Chondrocyte (in vitro differentiated cells): ENCODE measurements at regions not wholly inside any gene's neighbourhood (a gene's known extent, or its start where the extent isn't known, plus 50 kb on each side); places are given as distances from the start of the nearest gene placed in this dataset.

Experiments used
- DNase-seq: peaks from one replicate; pipeline ENCODE4 v3.0.0; 2021; ENCODE audit warnings: mixed read lengths, low spot score
- H3K27ac Mint-ChIP-seq: one replicate; pipeline ENCODE4 v1.8.0; 2021; ENCODE audit warnings: mild to moderate bottlenecking, moderate library complexity, mixed read lengths; ENCODE audit not compliant: unreplicated experiment
- H3K27me3 Mint-ChIP-seq: 2 replicates; pipeline ENCODE4 v1.8.0; 2021; ENCODE audit warnings: low read depth, mixed read lengths
- H3K36me3 Mint-ChIP-seq: 2 replicates; pipeline ENCODE4 v1.8.0; 2021; ENCODE audit warnings: low read depth, mixed read lengths
- H3K4me1 Mint-ChIP-seq: 2 replicates; pipeline ENCODE4 v1.8.0; 2021; ENCODE audit warnings: low read depth, mild to moderate bottlenecking, mixed read lengths
- H3K4me3 Mint-ChIP-seq: one replicate; pipeline ENCODE4 v1.8.0; 2021; ENCODE audit warnings: mild to moderate bottlenecking, moderate library complexity, mixed read lengths; ENCODE audit not compliant: unreplicated experiment
- H3K9me3 Mint-ChIP-seq: 2 replicates; pipeline ENCODE4 v1.8.0; 2021; ENCODE audit warnings: low read depth, mixed read lengths
- CTCF ChIP-seq: fragments of 200-600 bp; sonication (generic); IDR thresholded peaks from 2 replicates; pipeline ENCODE4 v1.5.0; 2021; ENCODE audit warnings: antibody characterized with exemption, mild to moderate bottlenecking, moderate library complexity

- Mint-ChIP-seq H3K4me1 (no peaks in the 10 kb centered on the region), H3K9me3 (peaks cover 7% of the 10 kb centered on the region), H3K36me3 (no peaks in the 10 kb centered on the region), H3K27me3 (peaks cover 5% of the 10 kb centered on the region), H3K4me3 (no peak overlapping the region), H3K27ac (no peak overlapping the region)
- no peak for TF ChIP-seq CTCF
- DNase-seq = no peak
Measured at GRCh38 chr19:28258829-28259228, 954.1 kb downstream of the UQCRFS1 start.

DNA sequence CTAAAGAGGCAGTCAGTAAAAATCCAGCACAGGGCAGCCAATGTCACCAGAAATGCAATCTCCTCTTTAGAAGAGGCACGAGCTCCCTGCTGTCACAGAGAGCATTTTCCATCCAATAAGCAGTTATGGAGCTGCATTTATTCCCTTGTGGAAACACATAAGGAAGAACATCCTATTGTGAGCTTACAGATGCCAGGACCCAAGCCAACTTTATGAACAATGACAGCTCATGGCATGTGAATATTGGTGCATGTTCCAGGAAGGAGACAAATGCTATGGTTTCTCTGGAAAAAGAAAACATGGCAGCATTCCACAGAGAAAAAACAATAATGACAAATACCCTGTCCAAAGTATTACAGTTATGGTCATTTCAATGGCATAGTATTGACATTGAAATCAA, 955.6 kb downstream of the UQCRFS1 start:
- Mint-ChIP-seq H3K27me3 (peaks cover 8% of the 10 kb centered on the region), H3K9me3 (peaks cover 7% of the 10 kb centered on the region), H3K27ac (no peak overlapping the region), H3K36me3 (no peaks in the 10 kb centered on the region), H3K4me1 (no peaks in the 10 kb centered on the region), H3K4me3 (no peak overlapping the region)
- no peak for DNase-seq
- TF ChIP-seq CTCF = no peak

DNA sequence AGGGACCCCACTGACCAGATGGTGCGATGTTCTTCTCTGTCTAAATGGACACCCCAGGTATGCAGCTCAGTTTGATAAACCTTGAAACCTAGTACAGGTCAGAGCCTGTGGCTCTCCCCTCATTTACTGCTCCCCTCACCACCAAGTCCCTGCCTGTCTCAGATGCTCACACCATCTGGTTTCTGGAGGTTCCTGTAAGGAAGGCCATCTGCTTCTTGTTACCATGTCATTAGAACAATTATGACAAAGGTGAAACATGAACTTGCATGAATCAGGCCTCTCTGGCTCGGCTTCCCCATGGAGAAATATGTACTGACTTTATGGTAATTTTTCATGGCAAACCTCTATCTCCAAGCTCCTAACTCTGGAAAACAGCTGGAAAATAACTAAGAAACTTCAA, 965.7 kb downstream of the UQCRFS1 start:
- DNase-seq = no peak
- H3K27ac Mint-ChIP-seq = no peak overlapping the region
- H3K36me3 Mint-ChIP-seq = no peaks in the 10 kb centered on the region
- no peak for TF ChIP-seq CTCF
- no peaks in the 10 kb centered on the region for H3K4me1 Mint-ChIP-seq
- H3K27me3 Mint-ChIP-seq = no peaks in the 10 kb centered on the region
- no peak overlapping the region for H3K4me3 Mint-ChIP-seq
- H3K9me3 Mint-ChIP-seq = peaks cover 4% of the 10 kb centered on the region

DNA sequence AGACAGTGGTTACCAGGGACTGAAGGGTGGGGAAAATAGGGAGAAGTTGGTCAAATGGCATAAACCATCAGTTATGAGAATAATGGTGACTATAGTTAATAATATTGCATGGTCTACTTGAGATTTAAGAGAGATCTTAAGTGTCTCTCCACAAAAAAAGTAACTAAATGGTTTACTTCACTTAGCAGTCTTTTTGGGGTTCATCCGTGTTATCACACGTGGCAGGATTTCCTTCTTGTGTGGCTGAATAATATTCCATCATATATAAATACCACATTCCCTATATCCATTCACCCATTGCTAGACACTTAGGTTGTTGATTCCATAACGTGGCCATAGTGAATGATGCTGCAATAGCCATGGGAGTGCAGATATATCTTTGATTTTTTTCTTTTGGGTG, 967.0 kb downstream of the UQCRFS1 start:
- H3K4me1 Mint-ChIP-seq = no peaks in the 10 kb centered on the region
- DNase-seq = no peak
- H3K36me3 Mint-ChIP-seq = no peaks in the 10 kb centered on the region
- H3K27ac Mint-ChIP-seq = no peak overlapping the region
- H3K27me3 Mint-ChIP-seq = no peaks in the 10 kb centered on the region
- H3K4me3 Mint-ChIP-seq = no peak overlapping the region
- no peak for TF ChIP-seq CTCF
- peaks cover 4% of the 10 kb centered on the region for H3K9me3 Mint-ChIP-seq

DNA sequence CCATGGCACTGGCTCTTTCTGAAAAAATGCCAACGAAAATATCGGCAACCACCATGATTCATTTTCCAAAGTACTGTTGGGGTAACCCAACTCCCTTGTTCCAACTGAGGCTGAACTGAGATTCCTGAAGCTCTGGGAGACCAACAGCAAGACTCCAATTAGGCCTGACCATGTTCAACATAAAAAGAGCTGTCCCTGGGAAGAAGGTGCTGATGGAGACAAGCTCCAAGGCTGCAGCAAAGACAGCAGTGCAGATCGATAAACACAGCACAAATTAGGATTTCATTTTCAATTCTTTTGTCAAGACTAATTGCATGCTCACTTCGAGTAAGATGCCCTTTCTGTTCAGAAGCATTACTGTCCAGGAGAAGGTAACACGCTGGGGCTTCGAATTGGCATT, 968.0 kb downstream of the UQCRFS1 start:
- Mint-ChIP-seq H3K4me3 (no peak overlapping the region), H3K4me1 (no peaks in the 10 kb centered on the region), H3K27ac (no peak overlapping the region), H3K36me3 (no peaks in the 10 kb centered on the region), H3K9me3 (peaks cover 4% of the 10 kb centered on the region), H3K27me3 (no peaks in the 10 kb centered on the region)
- DNase-seq = no peak
- TF ChIP-seq CTCF = no peak
